Transverse colon (tissue), 4 donors: ENCODE measurements at regions not wholly inside any gene's neighbourhood (a gene's known extent, or its start where the extent isn't known, plus 50 kb on each side); places are given as distances from the start of the nearest gene placed in this dataset.

Experiments used
- DNase-seq: peaks from one replicate; pipeline ENCODE4 v3.0.0-alpha.2; 2019
- H3K27ac ChIP-seq, 4 donors: fragments of 200-600 bp; sonication (generic); 2 replicates each; pipeline ENCODE4 v1.5.1; 2016 to 2018; ENCODE audit warnings: inconsistent platforms in 4 of 4
- H3K27me3 ChIP-seq: fragments of 200-600 bp; sonication (generic); 2 replicates; pipeline ENCODE4 v1.5.1; 2017; ENCODE audit warnings: inconsistent platforms
- H3K36me3 ChIP-seq, 4 donors: fragments of 200-600 bp; sonication (generic); 2 replicates each; pipeline ENCODE4 v1.5.1; 2017 to 2019; ENCODE audit warnings: inconsistent platforms in 4 of 4
- H3K4me1 ChIP-seq, 4 donors: fragments of 200-600 bp; sonication (generic); 2 replicates each; pipeline ENCODE4 v1.5.1; 2017 to 2020; ENCODE audit warnings: inconsistent platforms in 4 of 4
- H3K4me3 ChIP-seq, 4 donors: fragments of 200-600 bp; sonication (generic); 1 replicate in 1 of 4; 2 replicates in 3 of 4; pipeline versions ENCODE4 v1.5.1 to v1.6.1; 2017 to 2019; ENCODE audit warnings: inconsistent platforms in 4 of 4
- H3K9me3 ChIP-seq, 2 donors: fragments of 200-600 bp; sonication (generic); 2 replicates each; pipeline ENCODE4 v1.5.1; 2017 to 2019; ENCODE audit warnings: inconsistent platforms in 2 of 2
- EP300 ChIP-seq: sonication (generic); formaldehyde crosslinking; IDR thresholded peaks from one replicate; pipeline ENCODE4 v1.6.1; 2017; ENCODE audit warnings: antibody characterized with exemption, low read depth
- POLR2A ChIP-seq: fragments of 450-650 bp; IDR thresholded peaks from one replicate; pipeline ENCODE4 v1.6.1; 2016; ENCODE audit warnings: antibody characterized with exemption, mild to moderate bottlenecking, moderate library complexity
- POLR2AphosphoS5 ChIP-seq, 3 donors: sonication (generic); formaldehyde crosslinking; IDR thresholded peaks; one replicate each; pipeline ENCODE4 v1.6.1; 2016; ENCODE audit warnings: antibody characterized with exemption in 3 of 3
- WGBS, 2 donors: methylation state at CpG; one replicate each; pipeline ENCODE4 v1.1.5; 2018; ENCODE audit warnings: low coverage in 1 of 2; 5-methylcytosine and 5-hydroxymethylcytosine counted together
- in situ Hi-C, 4 donors: fragments of 200-750 bp; cut with MboI; loops; one replicate each; pipeline versions ENCODE4 v1.15.0 to v1.15.1; 2017; ENCODE audit warnings: low sequenced_read_pairs in 3 of 4, low pct_ligation_motif_present in 1 of 4, low pct_unique_long_range_greater_than_20kb in 1 of 4
- intact Hi-C: fragments of 100-400 bp; cut with DNase I; formaldehyde crosslinking; loops from one replicate; pipeline ENCODE4 v1.15.1; 2023; ENCODE audit warnings: low total_unique reads
- TF ChIP-seq, protein P1 (sequence below), 5 experiments: fragments of 200-600 bp in 3 of 5; fragments of 450-650 bp in 2 of 5; sonication (generic) in 3 of 5; IDR thresholded peaks; 1 replicate in 2 of 5; 2 replicates in 3 of 5; pipeline ENCODE4 v1.5.1; 2016 to 2017; ENCODE audit warnings: antibody characterized with exemption in 5 of 5, inconsistent platforms in 3 of 5, mild to moderate bottlenecking in 2 of 5, moderate library complexity in 1 of 5

DNA sequence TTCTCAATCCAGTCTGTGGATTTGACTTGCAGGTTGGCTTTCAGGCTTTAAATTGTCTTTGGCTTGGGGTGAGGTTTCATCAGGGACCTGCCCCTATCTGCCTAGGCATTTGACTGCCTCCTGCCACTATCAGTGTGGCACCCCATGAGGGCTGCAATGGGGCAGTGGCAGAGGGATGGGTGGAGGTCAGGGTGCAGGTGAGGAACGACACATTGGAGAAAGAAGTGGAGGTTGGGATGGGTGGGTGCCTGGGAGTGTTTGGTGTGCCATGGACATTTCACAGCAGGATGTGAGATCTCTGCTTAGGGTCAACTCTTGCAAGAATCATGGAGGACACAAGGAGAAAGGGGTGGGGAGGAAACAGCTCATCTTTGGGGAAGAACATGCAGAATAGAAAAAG lies 625.1 kb downstream of the PTPRU start:
- WGBS, 2 donors = 90 to 100% methylated on average over 1 of the region's 1 CpG
- in situ Hi-C loops = no loop called here

DNA sequence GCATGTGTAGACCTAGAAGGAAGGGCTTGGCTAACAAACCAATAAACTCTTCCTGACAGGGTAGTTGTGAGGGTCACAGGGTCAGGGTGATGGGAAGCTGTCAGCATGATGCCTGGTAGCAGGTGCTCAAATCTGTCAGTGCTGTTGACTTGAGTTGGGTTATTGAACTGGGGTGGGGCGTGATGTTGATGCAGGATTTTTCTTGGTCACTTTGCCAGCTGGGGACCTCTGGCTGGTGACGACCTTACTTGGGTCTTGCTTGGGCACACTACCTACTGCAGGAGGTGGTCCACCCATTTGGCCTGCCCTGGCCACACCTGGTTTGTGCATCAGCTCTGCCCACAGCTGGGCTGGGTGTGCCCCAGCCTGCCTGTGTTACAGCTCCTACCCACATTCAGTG lies 624.4 kb downstream of the PTPRU start:
- H3K27me3 ChIP-seq = no peaks in the 10 kb centered on the region

More for the DNA sequence above, 625.1 kb downstream of the PTPRU start:
- Histone ChIP-seq H3K27ac (no peak overlapping the region), H3K4me3 (no peak overlapping the region), H3K36me3 (no peaks in the 10 kb centered on the region), H3K27me3 (no peaks in the 10 kb centered on the region), H3K4me1 (no peaks in the 10 kb centered on the region), H3K9me3 (no peaks in the 10 kb centered on the region)
- intact Hi-C loops = no loop called here
- DNase-seq = no peak
- no peak for TF ChIP-seq POLR2A
- TF ChIP-seq EP300 = no peak
- TF ChIP-seq POLR2AphosphoS5 (IDR thresholded peaks at IDR 0.05) = no peak
- TF ChIP-seq, protein P1, sequence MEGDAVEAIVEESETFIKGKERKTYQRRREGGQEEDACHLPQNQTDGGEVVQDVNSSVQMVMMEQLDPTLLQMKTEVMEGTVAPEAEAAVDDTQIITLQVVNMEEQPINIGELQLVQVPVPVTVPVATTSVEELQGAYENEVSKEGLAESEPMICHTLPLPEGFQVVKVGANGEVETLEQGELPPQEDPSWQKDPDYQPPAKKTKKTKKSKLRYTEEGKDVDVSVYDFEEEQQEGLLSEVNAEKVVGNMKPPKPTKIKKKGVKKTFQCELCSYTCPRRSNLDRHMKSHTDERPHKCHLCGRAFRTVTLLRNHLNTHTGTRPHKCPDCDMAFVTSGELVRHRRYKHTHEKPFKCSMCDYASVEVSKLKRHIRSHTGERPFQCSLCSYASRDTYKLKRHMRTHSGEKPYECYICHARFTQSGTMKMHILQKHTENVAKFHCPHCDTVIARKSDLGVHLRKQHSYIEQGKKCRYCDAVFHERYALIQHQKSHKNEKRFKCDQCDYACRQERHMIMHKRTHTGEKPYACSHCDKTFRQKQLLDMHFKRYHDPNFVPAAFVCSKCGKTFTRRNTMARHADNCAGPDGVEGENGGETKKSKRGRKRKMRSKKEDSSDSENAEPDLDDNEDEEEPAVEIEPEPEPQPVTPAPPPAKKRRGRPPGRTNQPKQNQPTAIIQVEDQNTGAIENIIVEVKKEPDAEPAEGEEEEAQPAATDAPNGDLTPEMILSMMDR (IDR thresholded peaks at IDR 0.05) = no peak

DNA sequence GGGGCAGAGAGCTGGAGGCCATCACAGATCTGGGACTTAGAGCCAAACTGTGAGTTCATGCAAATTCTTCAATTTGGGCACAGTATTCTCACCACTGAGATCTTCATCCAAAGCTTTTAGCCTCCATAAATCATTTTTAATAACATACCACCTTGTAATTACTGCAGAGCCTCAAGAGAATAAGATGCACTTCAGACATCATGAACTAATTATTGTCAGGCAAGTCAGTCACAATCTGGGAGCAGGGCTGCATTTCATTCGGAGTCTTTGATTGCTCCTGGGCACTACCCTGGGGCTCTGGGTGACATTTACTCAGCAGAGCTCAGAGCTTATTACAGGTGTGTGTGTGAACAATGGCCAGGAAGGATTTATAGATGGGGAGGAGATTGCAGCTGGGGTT lies 623.7 kb downstream of the PTPRU start:
- H3K4me1 ChIP-seq = no peaks in the 10 kb centered on the region
- WGBS, 2 donors = 73% methylated on average over 1 of the region's 1 CpG; no CpG with 5 or more reads in 1 of the 2 donors
- no peak for DNase-seq
- H3K9me3 ChIP-seq = no peaks in the 10 kb centered on the region
- TF ChIP-seq, protein P1 (IDR thresholded peaks at IDR 0.05) = no peak
- no peak for TF ChIP-seq POLR2A
- no peak for TF ChIP-seq POLR2AphosphoS5 (IDR thresholded peaks at IDR 0.05)
- no peak for TF ChIP-seq EP300
- in situ Hi-C loops = no loop called here
- H3K27ac ChIP-seq = no peak overlapping the region
- peaks cover 2% of the 10 kb centered on the region for H3K27me3 ChIP-seq
- no peaks in the 10 kb centered on the region for H3K36me3 ChIP-seq
- no peak overlapping the region for H3K4me3 ChIP-seq
- intact Hi-C loops = no loop called here

More for the DNA sequence above, 624.4 kb downstream of the PTPRU start:
- intact Hi-C loops (no loop called here), in situ Hi-C loops (no loop called here)
- no peak overlapping the region for H3K4me3 ChIP-seq
- TF ChIP-seq POLR2AphosphoS5 (IDR thresholded peaks at IDR 0.05) = no peak
- no peak for TF ChIP-seq POLR2A
- no peak for TF ChIP-seq EP300
- TF ChIP-seq, protein P1 (IDR thresholded peaks at IDR 0.05) = no peak
- DNase-seq = no peak
- H3K27ac ChIP-seq = no peak overlapping the region
- WGBS, 2 donors = 92% methylated on average over 2 of the region's 2 CpGs; no CpG with 5 or more reads in 1 of the 2 donors
- no peaks in the 10 kb centered on the region for H3K9me3 ChIP-seq
- no peaks in the 10 kb centered on the region for H3K36me3 ChIP-seq
- H3K4me1 ChIP-seq = no peaks in the 10 kb centered on the region

DNA sequence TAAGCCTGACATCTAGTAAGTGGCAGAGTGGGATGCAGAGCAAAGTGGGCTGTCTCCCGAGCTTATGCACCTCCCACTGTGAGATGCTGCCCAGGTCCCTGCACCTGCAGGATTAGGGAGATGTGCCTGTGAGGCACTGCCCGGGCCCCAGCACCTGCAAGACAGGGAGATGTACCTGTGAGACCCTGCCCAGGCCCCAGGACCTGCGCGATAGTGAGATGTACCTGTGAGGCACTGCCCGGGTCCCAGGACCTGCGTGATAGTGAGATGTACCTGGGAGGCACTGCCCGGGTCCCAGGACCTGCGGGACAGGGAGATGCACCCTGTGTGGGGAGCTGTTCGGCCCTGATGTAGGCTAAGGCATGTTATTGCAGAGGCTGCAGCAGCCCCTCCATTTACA lies 622.8 kb downstream of the PTPRU start:
- Histone ChIP-seq H3K27ac (no peak overlapping the region), H3K36me3 (no peaks in the 10 kb centered on the region), H3K9me3 (no peaks in the 10 kb centered on the region), H3K4me1 (no peaks in the 10 kb centered on the region), H3K4me3 (no peak overlapping the region), H3K27me3 (peaks cover 4% of the 10 kb centered on the region)
- TF ChIP-seq, protein P1 (IDR thresholded peaks at IDR 0.05) = no peak
- TF ChIP-seq EP300 (no peak), POLR2AphosphoS5 (IDR thresholded peaks at IDR 0.05) (no peak), POLR2A (no peak)
- 82% methylated on average over 9 of the region's 9 CpGs; no CpG with 5 or more reads in 1 of the 2 donors for WGBS, 2 donors
- intact Hi-C loops (no loop called here), in situ Hi-C loops (no loop called here)
- DNase-seq = no peak
